Immature natural killer cell (primary cell): ENCODE measurements at regions not wholly inside any gene's neighbourhood (a gene's known extent, or its start where the extent isn't known, plus 50 kb on each side); places are given as distances from the start of the nearest gene placed in this dataset.

Experiments
- DNase-seq, 3 donors: peaks; one replicate each; pipeline ENCODE4 v3.0.0; 2022; ENCODE audit warnings: mixed read lengths in 1 of 3
- H3K27ac Mint-ChIP-seq, 6 donors: one replicate each; pipeline ENCODE4 v1.8.0; 2020; ENCODE audit warnings: mixed read lengths in 6 of 6, mild to moderate bottlenecking in 5 of 6, inconsistent platforms in 4 of 6, moderate library complexity in 3 of 6
- H3K27me3 Mint-ChIP-seq, 3 donors: one replicate each; pipeline ENCODE4 v1.8.0; 2020 to 2021; ENCODE audit warnings: low read depth in 3 of 3, mild to moderate bottlenecking in 3 of 3, mixed read lengths in 3 of 3, moderate library complexity in 3 of 3, inconsistent platforms in 1 of 3
- H3K36me3 Mint-ChIP-seq, 3 donors: one replicate each; pipeline ENCODE4 v1.8.0; 2020; ENCODE audit warnings: mixed read lengths in 3 of 3, inconsistent platforms in 2 of 3, mild to moderate bottlenecking in 2 of 3
- H3K4me1 Mint-ChIP-seq, 2 donors: one replicate each; pipeline ENCODE4 v1.8.0; 2020; ENCODE audit warnings: inconsistent platforms in 2 of 2, mild to moderate bottlenecking in 2 of 2, mixed read lengths in 2 of 2, moderate library complexity in 1 of 2
- H3K4me3 Mint-ChIP-seq, 5 donors: one replicate each; pipeline ENCODE4 v1.8.0; 2020; ENCODE audit warnings: mild to moderate bottlenecking in 5 of 5, mixed read lengths in 5 of 5, inconsistent platforms in 3 of 5, moderate library complexity in 3 of 5
- H3K9me3 Mint-ChIP-seq, 6 donors: one replicate each; pipeline ENCODE4 v1.8.0; 2020; ENCODE audit warnings: mild to moderate bottlenecking in 6 of 6, mixed read lengths in 6 of 6, inconsistent platforms in 4 of 6, moderate library complexity in 3 of 6

DNA sequence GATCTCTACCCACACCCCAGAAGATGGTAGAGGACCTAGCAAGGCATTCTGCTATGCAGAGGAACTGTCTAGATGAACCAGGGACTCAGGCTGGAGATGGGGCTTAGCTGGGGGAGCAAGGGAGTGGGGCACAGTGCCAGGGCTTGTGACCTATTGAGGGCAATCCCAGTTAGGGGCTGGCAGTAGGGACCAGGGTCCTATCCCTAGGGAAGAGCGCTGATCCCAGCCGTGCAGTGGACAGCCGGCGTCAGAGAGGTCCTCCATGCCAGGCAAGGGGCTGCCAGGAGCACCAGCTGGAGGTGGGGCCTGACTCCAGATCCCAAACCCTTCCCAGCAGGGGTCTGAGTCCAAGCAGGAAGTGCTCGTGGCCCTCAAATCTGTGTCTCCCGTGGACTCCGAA is 52.7 kb upstream of the NEURL1B start:
- no peaks in the 10 kb centered on the region for H3K4me1 Mint-ChIP-seq
- H3K36me3 Mint-ChIP-seq: no peaks in the 10 kb centered on the region
- H3K27me3 Mint-ChIP-seq: peaks cover 0 to 7% (median 5%) of the 10 kb centered on the region in 3 donors
- H3K9me3 Mint-ChIP-seq: peaks cover 0 to 2% (median 0%) of the 10 kb centered on the region in 6 donors
- DNase-seq: no peak
- H3K4me3 Mint-ChIP-seq: no peak overlapping the region
- H3K27ac Mint-ChIP-seq: no peak overlapping the region

DNA sequence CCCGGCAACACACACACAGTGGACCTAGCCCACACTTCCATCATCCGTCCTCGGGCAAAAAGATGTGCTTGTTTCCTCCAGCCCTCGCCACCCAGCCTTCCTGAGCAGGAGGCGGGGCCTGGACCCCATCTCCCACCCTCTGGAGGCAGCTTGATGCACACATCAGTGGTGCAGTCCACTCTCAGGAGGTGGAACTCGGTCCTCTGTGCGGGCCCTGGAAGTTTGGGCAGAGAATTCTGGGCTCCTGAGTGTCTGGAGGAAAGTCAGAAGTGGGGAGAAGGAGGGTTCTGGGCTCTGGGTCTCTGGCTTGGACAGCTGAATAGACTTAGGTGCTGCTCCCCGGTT is 54.0 kb upstream of the NEURL1B start:
- H3K27ac Mint-ChIP-seq: no peak overlapping the region
- no peaks in the 10 kb centered on the region for H3K36me3 Mint-ChIP-seq
- DNase-seq: no peak
- no peaks in the 10 kb centered on the region for H3K9me3 Mint-ChIP-seq
- no peaks in the 10 kb centered on the region for H3K4me1 Mint-ChIP-seq
- H3K27me3 Mint-ChIP-seq: peaks cover 3 to 8% (median 7%) of the 10 kb centered on the region in 3 donors
- H3K4me3 Mint-ChIP-seq: no peak overlapping the region

DNA sequence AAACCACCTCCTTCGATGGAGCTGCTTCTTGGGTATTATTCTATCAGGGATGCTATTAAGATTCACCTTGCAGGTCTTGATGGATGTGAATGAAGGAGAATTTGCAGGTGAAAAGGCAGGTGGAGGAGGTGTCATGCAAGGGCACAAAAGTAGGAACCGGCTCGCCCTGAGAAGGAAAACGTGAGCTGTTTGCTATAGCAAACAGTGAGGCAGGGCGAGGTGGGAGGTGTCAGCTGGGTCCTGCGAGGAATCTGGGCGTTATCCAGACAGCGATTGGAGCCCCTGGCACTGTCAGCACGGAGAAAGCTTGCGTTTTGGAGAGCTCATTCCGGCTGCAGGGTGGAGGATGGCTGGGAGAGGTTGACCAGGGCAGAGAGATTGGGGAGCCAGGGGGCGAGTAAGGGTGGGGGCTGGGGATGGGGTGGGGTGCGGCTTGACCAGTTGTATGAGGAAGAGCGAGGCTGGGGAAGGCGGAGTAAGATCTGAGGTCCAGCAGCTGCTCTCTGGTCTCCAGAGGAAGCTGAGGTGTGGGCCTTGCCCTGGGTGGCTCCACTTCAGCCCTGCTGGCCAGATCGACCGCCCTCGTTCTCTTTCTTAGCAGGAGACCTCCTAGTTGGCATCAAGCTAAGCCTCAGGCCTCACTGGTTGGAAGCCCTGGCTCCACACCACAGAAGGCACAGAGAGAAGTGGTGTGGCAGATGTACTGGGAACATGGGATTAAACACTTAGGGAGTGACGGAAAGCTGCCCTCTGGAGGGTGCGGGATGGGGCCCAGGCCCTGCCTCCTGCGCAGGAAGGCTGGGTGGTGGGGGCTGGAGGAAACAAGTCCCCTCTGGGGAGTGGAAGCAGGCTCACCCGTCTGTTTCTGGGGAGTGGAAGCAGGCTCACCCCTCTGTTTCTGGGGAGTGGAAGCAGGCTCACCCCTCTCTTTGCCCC is 54.7 kb upstream of the NEURL1B start:
- no peak for DNase-seq
- Mint-ChIP-seq H3K4me1 (no peaks in the 10 kb centered on the region), H3K27ac (no peak overlapping the region), H3K36me3 (no peaks in the 10 kb centered on the region), H3K27me3 (peaks cover 5 to 8% (median 7%) of the 10 kb centered on the region in 3 donors), H3K4me3 (no peak overlapping the region), H3K9me3 (no peaks in the 10 kb centered on the region)

DNA sequence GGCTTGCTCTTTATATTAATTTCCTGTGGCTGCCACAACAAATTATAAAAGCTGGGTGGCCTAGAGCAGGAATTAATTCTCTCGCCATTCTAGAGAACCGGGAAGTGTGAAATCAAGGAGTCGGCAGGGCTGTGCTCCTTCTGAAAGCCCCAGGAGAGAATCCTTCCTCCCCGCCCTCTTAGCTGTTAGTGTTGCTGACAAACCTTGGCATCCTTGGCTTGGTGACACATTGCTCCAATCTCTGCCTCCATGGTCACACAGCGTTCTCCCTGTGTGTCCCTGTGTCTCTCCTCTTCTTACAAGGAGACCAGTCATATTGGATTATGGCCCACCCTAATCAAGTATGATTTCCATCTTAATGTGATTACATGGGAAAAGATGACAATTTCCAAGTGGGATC is 55.9 kb upstream of the NEURL1B start:
- no peaks in the 10 kb centered on the region for H3K4me1 Mint-ChIP-seq
- no peak for DNase-seq
- no peak overlapping the region for H3K4me3 Mint-ChIP-seq
- H3K27ac Mint-ChIP-seq: no peak overlapping the region
- no peaks in the 10 kb centered on the region for H3K9me3 Mint-ChIP-seq
- no peaks in the 10 kb centered on the region for H3K36me3 Mint-ChIP-seq
- peaks cover 5 to 8% (median 8%) of the 10 kb centered on the region in 3 donors for H3K27me3 Mint-ChIP-seq

DNA sequence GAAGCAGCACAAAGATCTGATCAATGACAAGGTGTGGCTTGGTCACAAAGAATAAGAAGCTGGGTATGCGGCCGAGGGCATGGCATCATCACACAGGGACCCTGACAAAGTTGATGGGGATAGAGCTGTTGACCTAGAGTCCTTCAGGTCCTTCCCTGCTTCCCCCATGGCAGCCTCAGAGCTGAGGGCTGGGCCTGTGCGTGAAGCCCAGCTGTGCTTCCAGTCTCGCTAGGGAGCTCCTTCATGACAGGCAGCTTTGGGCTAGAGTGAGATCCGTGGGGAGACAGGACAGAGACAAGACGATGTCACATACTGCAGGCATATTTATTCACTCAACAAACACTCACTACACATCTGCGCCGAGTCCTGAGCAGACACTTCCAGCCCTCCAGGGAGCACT is 56.4 kb upstream of the NEURL1B start:
- H3K27ac Mint-ChIP-seq: no peak overlapping the region
- H3K27me3 Mint-ChIP-seq: peaks cover 5 to 8% (median 8%) of the 10 kb centered on the region in 3 donors
- H3K36me3 Mint-ChIP-seq: no peaks in the 10 kb centered on the region
- DNase-seq: no peak
- no peak overlapping the region for H3K4me3 Mint-ChIP-seq
- H3K9me3 Mint-ChIP-seq: no peaks in the 10 kb centered on the region
- no peaks in the 10 kb centered on the region for H3K4me1 Mint-ChIP-seq

DNA sequence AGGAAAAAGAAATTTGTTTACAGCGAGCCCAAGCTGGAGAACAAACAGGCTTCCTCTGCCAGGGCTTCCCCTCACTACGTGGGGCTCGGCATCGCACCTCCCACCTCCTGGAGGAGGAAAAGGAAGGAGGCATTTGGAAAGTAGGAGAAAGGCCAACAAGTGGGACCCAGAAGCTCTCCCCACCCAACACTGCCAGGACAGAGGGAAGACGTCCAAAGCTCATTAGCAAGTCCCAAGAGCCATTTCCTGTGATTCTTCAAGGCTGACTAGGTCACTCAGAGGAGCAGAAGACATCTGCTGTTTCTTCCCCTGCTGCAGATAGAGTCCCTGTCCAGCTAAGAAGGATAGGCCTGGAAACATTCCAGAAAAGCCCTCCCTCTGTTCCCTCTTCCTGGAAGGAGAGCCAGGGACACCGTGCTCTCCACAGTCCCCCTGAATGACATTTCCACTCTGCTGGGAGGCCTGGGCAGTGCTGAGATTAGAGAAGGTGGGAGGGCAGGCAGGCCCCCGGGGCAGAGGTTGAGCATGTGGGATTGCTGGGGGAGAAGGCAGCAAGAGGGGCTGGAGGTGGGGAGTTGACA is 57.0 kb upstream of the NEURL1B start:
- Mint-ChIP-seq H3K4me3 (no peak overlapping the region), H3K36me3 (no peaks in the 10 kb centered on the region), H3K27me3 (peaks cover 5 to 8% (median 8%) of the 10 kb centered on the region in 3 donors), H3K27ac (no peak overlapping the region), H3K4me1 (no peaks in the 10 kb centered on the region), H3K9me3 (no peaks in the 10 kb centered on the region)
- no peak for DNase-seq

GRCh38 chr5:172582940-172583339 is 58.1 kb upstream of the NEURL1B start:
- Mint-ChIP-seq H3K4me3 (no peak overlapping the region), H3K27ac (no peak overlapping the region), H3K9me3 (no peaks in the 10 kb centered on the region), H3K27me3 (peaks cover 5 to 8% (median 8%) of the 10 kb centered on the region in 3 donors), H3K36me3 (no peaks in the 10 kb centered on the region), H3K4me1 (no peaks in the 10 kb centered on the region)
- no peak for DNase-seq

DNA sequence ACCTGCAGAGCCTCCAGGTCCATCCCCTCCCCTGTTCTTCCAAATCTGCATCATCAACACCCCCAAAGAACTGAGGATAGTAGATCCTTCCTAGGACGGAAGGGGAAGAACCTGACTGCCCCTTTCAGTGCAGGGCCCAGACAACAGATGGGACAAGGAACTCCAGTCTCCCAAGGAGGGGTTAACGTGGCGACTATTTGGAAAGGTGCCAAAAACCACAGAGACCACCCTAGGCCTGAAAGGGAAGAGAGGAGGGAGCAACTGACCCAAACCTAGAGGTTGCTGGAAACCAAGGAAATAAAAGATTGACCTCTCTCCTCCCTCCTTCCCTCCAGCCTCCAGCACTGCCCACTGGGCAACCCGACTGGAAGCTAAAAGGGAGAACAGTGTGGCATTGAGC is 59.7 kb upstream of the NEURL1B start:
- H3K9me3 Mint-ChIP-seq: no peaks in the 10 kb centered on the region
- H3K4me1 Mint-ChIP-seq: no peaks in the 10 kb centered on the region
- no peaks in the 10 kb centered on the region for H3K36me3 Mint-ChIP-seq
- no peak overlapping the region for H3K27ac Mint-ChIP-seq
- no peak for DNase-seq
- peaks cover 5 to 12% (median 7%) of the 10 kb centered on the region in 3 donors for H3K27me3 Mint-ChIP-seq
- no peak overlapping the region for H3K4me3 Mint-ChIP-seq

GRCh38 chr5:172579403-172579990 is 61.6 kb upstream of the NEURL1B start:
- Mint-ChIP-seq H3K27me3 (peaks cover 2 to 14% (median 3%) of the 10 kb centered on the region in 3 donors), H3K9me3 (no peaks in the 10 kb centered on the region), H3K4me1 (no peaks in the 10 kb centered on the region), H3K27ac (no peak overlapping the region), H3K4me3 (no peak overlapping the region), H3K36me3 (no peaks in the 10 kb centered on the region)
- DNase-seq: no peak

DNA sequence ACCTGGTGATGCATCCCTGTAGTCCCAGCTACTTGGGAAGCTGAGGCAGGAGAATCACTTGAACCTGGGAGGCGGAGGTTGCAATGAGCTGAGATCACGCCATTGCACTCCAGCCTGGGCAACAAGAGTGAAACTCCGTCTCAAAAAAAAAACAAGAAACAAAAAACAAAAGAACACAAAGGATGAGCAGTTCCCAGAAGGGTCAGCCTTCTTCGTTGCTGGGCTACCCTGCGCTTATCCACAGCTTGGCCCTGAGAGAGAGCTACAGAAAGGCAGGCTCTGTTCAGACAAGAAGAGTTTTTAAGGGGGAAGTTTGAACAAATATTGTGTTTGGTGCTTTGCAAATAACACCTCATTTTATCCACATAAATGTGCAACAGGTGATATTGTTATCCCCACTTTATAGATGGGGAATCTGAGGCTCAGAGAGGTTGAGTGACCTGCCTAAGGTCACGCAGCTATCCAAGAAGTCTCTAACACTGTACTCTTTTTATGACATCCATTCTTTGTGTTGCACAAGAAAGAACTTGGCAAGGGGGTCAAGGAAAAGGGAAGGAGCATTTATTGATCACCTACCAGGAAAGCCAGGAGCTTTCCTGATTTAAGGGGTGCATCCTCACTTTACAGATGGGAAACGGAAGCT is 63.7 kb upstream of the NEURL1B start:
- Mint-ChIP-seq H3K4me3 (no peak overlapping the region), H3K9me3 (no peaks in the 10 kb centered on the region), H3K27ac (no peak overlapping the region), H3K36me3 (no peaks in the 10 kb centered on the region), H3K27me3 (peaks cover 0 to 17% (median under 1%) of the 10 kb centered on the region in 3 donors), H3K4me1 (no peaks in the 10 kb centered on the region)
- DNase-seq: no peak

- Mint-ChIP-seq H3K27ac (no peak overlapping the region), H3K9me3 (no peaks in the 10 kb centered on the region), H3K4me1 (no peaks in the 10 kb centered on the region), H3K36me3 (no peaks in the 10 kb centered on the region), H3K27me3 (peaks cover 2 to 9% (median 4%) of the 10 kb centered on the region in 3 donors), H3K4me3 (no peak overlapping the region)
- DNase-seq: no peak
Measured at GRCh38 chr5:172575816-172576545, 65.1 kb upstream of the NEURL1B start.

GRCh38 chr5:172575416-172575815 is 65.6 kb upstream of the NEURL1B start:
- Mint-ChIP-seq H3K4me3 (no peak overlapping the region), H3K36me3 (no peaks in the 10 kb centered on the region), H3K4me1 (no peaks in the 10 kb centered on the region), H3K27me3 (peaks cover 2 to 9% (median 4%) of the 10 kb centered on the region in 3 donors), H3K9me3 (no peaks in the 10 kb centered on the region), H3K27ac (no peak overlapping the region)
- no peak for DNase-seq

- H3K36me3 Mint-ChIP-seq: no peaks in the 10 kb centered on the region
- H3K27ac Mint-ChIP-seq: no peak overlapping the region
- H3K4me1 Mint-ChIP-seq: no peaks in the 10 kb centered on the region
- H3K4me3 Mint-ChIP-seq: no peak overlapping the region
- peaks cover 2 to 9% (median 4%) of the 10 kb centered on the region in 3 donors for H3K27me3 Mint-ChIP-seq
- no peak for DNase-seq
- no peaks in the 10 kb centered on the region for H3K9me3 Mint-ChIP-seq
Measured at GRCh38 chr5:172574871-172575223, 66.2 kb upstream of the NEURL1B start.
